ENCODE measurements at regions not wholly inside any gene's neighbourhood (a gene's known extent, or its start where the extent isn't known, plus 50 kb on each side); places are given as distances from the start of the nearest gene placed in this dataset.

DNA sequence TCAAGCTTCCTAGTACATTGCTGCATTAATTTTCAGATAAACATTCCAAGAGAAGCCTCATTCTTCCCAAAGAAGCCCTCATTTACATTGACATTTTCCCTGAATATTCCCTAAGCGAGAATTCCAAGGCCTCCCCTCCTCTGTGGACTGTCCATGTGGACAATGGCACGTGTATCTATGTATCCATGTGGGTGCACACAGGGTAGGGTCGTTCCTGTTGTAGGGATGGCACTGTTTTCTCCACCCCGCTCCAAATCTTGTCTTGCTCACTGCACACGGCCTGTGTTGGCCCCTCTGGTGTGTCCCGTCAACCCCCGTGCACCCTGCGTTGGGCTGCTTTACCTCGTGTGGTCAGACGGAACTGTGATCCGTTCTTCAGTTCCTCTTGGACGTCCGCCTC is 104.7 kb upstream of the IRX2 start:
- Histone ChIP-seq H3K4me1 (replicated peaks in 1 of 2; ENCODE audit: control insufficient read depth in 2 of 2, insufficient read depth in 2 of 2, low read length in 2 of 2) (no peaks in the 10 kb centered on the region), H4K20me1 (replicated peaks; ENCODE audit: control insufficient read depth, insufficient read depth, low read length) (no peaks in the 10 kb centered on the region), H3K4me2 (ENCODE audit: insufficient read depth, low read length) (no peak overlapping the region), H3K36me3 (ENCODE audit: control insufficient read depth, insufficient read depth, low read length) (no peaks in the 10 kb centered on the region), H3K9ac (ENCODE audit: insufficient read depth in 1 of 2, low read depth in 2 of 2, low read length in 2 of 2) (no peak overlapping the region), H3K9me3 (replicated peaks; ENCODE audit: control insufficient read depth, insufficient read depth, low read depth, low read length) (no peaks in the 10 kb centered on the region), H3K27me3 (ENCODE audit: control insufficient read depth in 2 of 2, insufficient read depth in 2 of 2, low read length in 2 of 2) (no peaks in the 10 kb centered on the region; a peak in 1 of 5 replicates), H3K4me3 (no peak overlapping the region), H3K27ac (ENCODE audit: extremely low read depth, low read depth, low read length) (no peak overlapping the region), H3K9me1 (ENCODE audit: control insufficient read depth, insufficient read depth, low read length) (no peaks in the 10 kb centered on the region), H3K79me2 (ENCODE audit: control insufficient read depth, insufficient read depth, low read length) (no peaks in the 10 kb centered on the region), H2AFZ (ENCODE audit: low read depth, low read length) (no peak overlapping the region)
- FAIRE-seq (no peak), DNase-seq (ENCODE audit: extremely low read depth in 1 of 4, low spot score in 3 of 4) (no peak), ATAC-seq (no peak)
- no TSS peak for BruUV-seq (replicated peaks)
- in situ Hi-C loops (cut with MboI), result no loop called here
- intact Hi-C loops (cut with micrococcal nuclease), result no loop called here
- WGBS (ENCODE audit: insufficient coverage, low coverage, missing lambda C conversion rate), result 0% methylated on average over 13 of the region's 13 CpGs
- no peak for TF ChIP-seq HMG20A (CRISPR knock-in tag; conservative IDR thresholded peaks at IDR 0.05)
- no peak for TF ChIP-seq POLR2AphosphoS5 (IDR thresholded peaks at IDR 0.05; ENCODE audit: control insufficient read depth, insufficient read depth, low read depth, low read length)
- no peak for TF ChIP-seq SRSF3 (IDR thresholded peaks at IDR 0.05; ENCODE audit: insufficient read depth, low read length)
- CTCF ChIA-PET (ENCODE audit: low intra/inter-chr PET ratio), result no interaction called here
- POLR2A ChIA-PET, result interaction anchor here (0.7 kb wide), 1 partner anchor 11 kb away, joined by 3 read pairs; no protein-coding TSS in a partner anchor

- ATAC-seq (no peak), FAIRE-seq (no peak), DNase-seq (ENCODE audit: extremely low read depth in 1 of 4, low spot score in 3 of 4) (no peak)
- no peaks in the 10 kb centered on the region for H3K9me3 ChIP-seq (replicated peaks; ENCODE audit: control insufficient read depth, insufficient read depth, low read depth, low read length)
- WGBS (ENCODE audit: insufficient coverage, low coverage, missing lambda C conversion rate), result 0% methylated on average over 1 of the region's 1 CpG
- H4K20me1 ChIP-seq (replicated peaks; ENCODE audit: control insufficient read depth, insufficient read depth, low read length), result no peaks in the 10 kb centered on the region
- no peak overlapping the region for H3K4me2 ChIP-seq (ENCODE audit: insufficient read depth, low read length)
- in situ Hi-C loops (cut with MboI) (no loop called here), intact Hi-C loops (cut with micrococcal nuclease) (no loop called here)
- no peaks in the 10 kb centered on the region; a peak in 1 of 5 replicates for H3K27me3 ChIP-seq (ENCODE audit: control insufficient read depth in 2 of 2, insufficient read depth in 2 of 2, low read length in 2 of 2)
- ChIA-PET POLR2A (no interaction called here), CTCF (ENCODE audit: low intra/inter-chr PET ratio) (no interaction called here)
- no peaks in the 10 kb centered on the region for H3K9me1 ChIP-seq (ENCODE audit: control insufficient read depth, insufficient read depth, low read length)
- H3K4me3 ChIP-seq, result no peak overlapping the region
- H3K36me3 ChIP-seq (ENCODE audit: control insufficient read depth, insufficient read depth, low read length), result no peaks in the 10 kb centered on the region
- no peaks in the 10 kb centered on the region for H3K79me2 ChIP-seq (ENCODE audit: control insufficient read depth, insufficient read depth, low read length)
- no TSS peak for BruUV-seq (replicated peaks)
- no peak overlapping the region for H3K9ac ChIP-seq (ENCODE audit: insufficient read depth in 1 of 2, low read depth in 2 of 2, low read length in 2 of 2)
- no peak overlapping the region for H2AFZ ChIP-seq (ENCODE audit: low read depth, low read length)
- H3K27ac ChIP-seq (ENCODE audit: extremely low read depth, low read depth, low read length), result no peak overlapping the region
- no peaks in the 10 kb centered on the region for H3K4me1 ChIP-seq (replicated peaks in 1 of 2; ENCODE audit: control insufficient read depth in 2 of 2, insufficient read depth in 2 of 2, low read length in 2 of 2)
- no peak for TF ChIP-seq MCM7 (IDR thresholded peaks at IDR 0.05)
- TF ChIP-seq HINFP (tag; conservative IDR thresholded peaks at IDR 0.05; ENCODE audit: low read depth), result no peak
- TF ChIP-seq, protein P1, sequence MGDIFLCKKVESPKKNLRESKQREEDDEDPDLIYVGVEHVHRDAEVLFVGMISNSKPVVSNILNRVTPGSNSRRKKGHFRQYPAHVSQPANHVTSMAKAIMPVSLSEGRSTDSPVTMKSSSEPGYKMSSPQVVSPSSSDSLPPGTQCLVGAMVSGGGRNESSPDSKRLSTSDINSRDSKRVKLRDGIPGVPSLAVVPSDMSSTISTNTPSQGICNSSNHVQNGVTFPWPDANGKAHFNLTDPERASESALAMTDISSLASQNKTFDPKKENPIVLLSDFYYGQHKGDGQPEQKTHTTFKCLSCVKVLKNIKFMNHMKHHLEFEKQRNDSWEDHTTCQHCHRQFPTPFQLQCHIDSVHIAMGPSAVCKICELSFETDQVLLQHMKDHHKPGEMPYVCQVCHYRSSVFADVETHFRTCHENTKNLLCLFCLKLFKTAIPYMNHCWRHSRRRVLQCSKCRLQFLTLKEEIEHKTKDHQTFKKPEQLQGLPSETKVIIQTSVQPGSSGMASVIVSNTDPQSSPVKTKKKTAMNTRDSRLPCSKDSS (IDR thresholded peaks at IDR 0.05; ENCODE audit: low read depth, partially characterized antibody), result no peak
- no peak for TF ChIP-seq ZKSCAN1 (IDR thresholded peaks at IDR 0.05; ENCODE audit: low read depth, low read length)
- TF ChIP-seq, protein P2, sequence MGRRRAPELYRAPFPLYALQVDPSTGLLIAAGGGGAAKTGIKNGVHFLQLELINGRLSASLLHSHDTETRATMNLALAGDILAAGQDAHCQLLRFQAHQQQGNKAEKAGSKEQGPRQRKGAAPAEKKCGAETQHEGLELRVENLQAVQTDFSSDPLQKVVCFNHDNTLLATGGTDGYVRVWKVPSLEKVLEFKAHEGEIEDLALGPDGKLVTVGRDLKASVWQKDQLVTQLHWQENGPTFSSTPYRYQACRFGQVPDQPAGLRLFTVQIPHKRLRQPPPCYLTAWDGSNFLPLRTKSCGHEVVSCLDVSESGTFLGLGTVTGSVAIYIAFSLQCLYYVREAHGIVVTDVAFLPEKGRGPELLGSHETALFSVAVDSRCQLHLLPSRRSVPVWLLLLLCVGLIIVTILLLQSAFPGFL (CRISPR knock-in tag; IDR thresholded peaks at IDR 0.05), result no peak
- no peak for TF ChIP-seq CHD2 (IDR thresholded peaks at IDR 0.05; ENCODE audit: low read depth, low read length)
Measured at GRCh38 chr5:2852446-2852845, 101.0 kb upstream of the IRX2 start.
